GM21515 (cell line): ENCODE measurements at regions not wholly inside any gene's neighbourhood (a gene's known extent, or its start where the extent isn't known, plus 50 kb on each side); places are given as distances from the start of the nearest gene placed in this dataset.
"Not testable (repeated sequence)": the region's sequence is repeated elsewhere in the genome, so short reads cannot be mapped to it uniquely, and the experiment has no call there.

Experiments used
- ATAC-seq: cut with Tn5 transposase; IDR thresholded peaks from one replicate; pipeline ENCODE4 v1.9.1; 2021; ENCODE audit not compliant: unreplicated experiment

DNA sequence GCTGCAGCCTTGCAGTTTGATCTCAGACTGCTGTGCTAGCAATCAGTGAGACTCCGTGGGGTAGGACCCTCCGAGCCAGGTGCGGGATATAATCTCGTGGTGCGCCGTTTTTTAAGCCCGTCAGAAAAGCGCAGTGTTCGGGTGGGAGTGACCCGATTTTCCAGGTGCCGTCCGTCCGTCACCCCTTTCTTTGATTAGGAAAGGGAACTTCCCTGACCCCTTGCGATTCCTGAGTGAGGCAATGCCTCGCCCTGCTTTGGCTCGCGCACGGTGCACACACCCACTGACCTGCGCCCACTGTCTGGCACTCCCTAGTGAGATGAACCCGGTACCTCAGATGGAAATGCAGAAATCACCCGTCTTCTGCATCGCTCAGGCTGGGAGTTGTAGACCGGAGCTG, 203.2 kb downstream of the SNCAIP start:
- not testable (repeated sequence) for ATAC-seq

DNA sequence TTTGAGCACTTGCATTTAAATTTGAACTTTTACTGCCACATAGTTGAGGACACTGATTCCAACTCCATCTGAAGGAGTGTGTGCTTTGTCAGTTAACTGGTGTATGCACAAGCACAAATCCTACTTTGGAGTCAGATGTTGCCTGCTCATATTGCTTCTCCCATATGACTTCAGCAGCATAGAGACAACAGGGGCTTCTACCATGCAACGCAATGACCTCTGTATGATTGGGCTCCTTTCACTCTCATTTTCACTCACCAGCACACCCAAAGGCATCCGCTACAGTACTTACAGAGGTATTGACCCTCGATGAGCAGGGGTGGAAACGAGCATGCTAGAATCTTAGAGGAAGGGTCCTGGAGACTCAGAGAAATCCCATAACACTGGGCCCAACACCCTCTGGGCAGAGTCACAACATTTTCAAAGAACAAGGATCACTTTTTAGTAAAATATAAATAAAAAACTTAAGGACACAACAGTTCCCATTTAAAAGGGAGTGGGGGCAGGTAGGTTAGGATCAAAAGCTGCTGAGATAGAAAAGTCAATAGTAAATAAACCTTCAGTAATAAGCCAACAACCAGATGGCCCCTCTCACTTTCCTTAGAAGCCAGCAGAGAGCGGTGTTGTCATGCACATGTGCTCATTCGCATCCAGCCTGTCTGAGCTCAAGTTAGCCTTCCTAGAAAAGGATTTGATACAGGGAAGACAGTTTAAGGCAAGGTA, 203.8 kb downstream of the SNCAIP start:
- peak; percentile 69 for ATAC-seq

DNA sequence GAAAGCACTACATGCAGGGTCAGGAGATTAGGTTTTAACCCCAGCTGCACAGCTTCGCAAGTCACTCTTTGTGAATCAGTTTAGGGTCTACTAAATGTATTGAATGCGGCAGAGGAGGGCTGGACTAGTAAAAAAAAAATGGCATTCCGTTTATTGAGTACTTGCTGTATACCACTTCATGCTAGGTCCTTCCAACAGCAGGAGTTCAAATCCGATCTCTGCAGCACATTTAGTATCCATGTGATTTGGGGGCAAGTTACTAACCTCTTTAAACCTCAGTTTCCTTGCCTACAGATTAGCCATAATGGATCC, 204.4 kb downstream of the SNCAIP start:
- no peak for ATAC-seq

DNA sequence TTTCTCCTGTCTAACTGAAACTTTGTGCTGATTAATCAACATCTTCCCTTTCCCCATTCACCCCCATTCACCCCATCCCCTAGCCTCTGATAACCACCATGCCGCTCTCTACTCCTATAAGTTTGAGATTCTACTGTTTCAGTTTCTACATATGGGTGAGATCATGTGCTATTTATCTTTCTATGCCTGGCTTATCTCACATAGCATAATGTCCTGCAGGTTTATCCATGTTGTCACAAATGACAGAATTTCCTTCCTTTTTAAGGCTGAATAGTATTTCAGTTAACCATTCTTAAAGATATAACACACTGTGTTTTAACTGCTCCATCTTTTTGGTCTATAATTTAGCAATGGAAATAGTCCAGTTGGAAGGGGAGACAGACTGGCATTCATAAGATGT, 205.1 kb downstream of the SNCAIP start:
- no peak for ATAC-seq

DNA sequence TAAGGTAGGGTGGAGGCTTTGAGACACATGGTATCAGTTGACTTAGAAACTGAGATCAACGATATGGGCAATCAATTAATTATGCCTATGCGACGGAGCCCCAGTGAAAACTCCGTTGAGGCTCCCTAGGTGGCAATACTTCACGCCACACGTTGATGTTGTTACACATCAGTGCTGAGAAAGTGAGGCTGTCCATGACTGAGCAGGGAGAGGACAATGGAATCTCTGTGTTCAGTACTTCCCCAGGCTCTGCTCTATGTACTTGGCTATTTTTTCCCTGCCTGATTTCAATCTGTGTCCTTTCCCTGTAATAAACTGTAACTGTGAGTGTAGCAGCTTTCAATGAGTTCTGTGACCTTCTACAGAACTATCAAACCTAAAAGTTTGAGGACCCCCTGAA, 211.7 kb downstream of the SNCAIP start:
- no peak for ATAC-seq

DNA sequence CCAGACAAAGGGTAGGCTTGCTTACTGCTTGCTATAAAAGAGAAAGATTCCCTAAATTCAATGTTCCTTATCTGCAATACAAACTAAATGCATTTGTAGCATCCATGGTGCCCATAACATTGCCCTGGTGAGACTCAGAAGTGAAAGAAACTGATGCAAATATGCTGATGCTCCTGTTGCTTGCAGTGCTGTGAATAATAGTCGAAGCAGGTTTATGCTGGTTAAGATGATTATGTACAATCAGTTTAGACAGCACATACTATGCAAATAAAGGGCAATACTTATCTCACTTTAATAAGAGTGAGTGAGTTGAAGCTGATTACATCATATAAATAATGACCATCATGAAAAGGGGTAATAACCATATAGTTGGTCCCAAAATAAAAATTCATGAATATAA, 215.5 kb downstream of the SNCAIP start:
- ATAC-seq, result no peak

DNA sequence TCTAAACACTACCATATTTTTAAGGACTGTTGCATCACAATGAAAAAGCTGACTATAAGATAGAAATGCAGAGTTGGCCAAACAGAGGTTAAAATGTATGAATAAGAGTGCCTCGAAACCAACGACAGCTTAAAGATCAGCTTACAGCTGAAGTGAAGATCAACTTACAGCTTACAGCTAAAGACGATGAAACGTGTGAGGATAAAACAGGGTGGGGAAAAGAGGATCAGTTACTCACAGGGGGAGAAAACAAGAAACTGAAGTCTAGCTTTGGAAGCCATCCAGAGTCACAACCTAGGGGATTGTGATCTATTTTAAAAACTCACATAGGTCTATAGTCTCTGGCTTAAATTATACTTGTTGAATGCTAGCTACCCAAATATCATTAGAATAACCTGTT, 220.0 kb downstream of the SNCAIP start:
- ATAC-seq, result no peak

DNA sequence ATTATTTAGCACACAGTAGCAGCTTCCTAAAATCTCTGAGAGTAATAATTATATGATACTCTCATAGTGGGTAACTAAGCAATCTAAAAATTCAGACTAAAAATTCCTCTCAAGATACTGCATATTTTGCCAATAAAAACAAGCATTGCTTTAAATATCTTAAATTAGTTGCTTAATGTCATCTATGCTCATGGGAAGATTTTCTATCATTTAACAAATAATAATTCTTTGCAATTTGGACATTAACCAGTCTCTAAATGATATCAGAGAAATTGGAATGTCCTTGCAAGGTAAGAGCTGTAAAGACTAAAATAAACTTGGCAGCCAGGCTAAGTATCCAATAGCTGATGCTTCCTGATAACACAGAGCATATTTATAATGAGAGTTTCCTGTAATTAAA, 221.8 kb downstream of the SNCAIP start:
- no peak for ATAC-seq

DNA sequence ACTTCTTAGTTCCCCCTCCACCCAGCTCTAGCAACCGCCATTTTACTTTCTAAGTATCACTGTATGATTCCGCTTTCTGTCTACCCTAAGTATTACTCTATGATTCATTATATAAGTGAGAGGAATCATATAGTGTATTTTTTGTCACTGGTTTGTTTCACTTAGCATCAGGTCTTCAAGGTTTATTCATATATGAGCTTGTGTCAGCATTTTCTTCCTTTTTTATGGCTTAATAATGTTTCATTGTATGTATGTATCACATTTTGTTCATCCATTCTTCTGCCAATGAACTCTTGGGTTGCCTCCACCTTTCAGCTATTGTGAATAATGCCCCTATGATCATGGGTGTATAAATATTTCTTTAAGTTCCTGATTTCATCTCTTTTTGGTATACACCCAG, 222.8 kb downstream of the SNCAIP start:
- ATAC-seq, result no peak

DNA sequence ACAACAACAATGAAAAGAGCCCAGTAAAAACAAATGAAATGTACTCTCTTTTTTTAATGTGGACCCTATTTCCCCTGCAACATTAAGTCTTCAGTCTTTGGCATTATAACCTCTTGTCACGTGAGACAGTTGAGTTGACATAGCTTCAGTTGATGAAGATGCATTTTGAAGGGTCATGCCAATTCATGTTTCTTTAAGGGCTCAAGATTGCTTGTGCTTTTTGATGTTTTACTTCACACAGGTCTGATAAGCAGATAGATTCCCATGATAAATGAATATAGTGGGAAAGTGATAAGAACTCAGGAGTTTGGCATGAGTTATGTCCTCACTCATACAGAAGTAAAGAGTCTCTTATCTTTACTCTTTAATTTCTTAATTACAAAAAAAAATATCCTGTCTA, 229.4 kb downstream of the SNCAIP start:
- no peak for ATAC-seq

DNA sequence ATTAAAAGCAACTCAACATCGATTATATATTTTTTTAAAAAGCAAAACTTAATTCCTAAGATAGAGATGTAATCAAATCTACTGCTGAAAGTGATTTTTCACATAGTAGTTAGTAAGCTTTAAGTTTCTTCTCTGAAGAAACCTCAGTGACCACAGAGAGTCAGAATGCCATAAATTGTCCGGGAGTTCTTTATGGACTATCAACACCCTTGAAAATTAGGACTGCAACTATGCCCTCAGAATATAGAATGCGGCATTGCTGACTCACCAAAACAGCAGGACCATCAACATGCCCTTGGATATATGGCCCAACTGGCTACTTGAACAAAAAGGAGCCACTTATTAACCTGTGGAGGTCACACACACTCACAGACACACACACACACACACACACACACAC, 228.9 kb upstream of the SNX2 start:
- ATAC-seq, result no peak

DNA sequence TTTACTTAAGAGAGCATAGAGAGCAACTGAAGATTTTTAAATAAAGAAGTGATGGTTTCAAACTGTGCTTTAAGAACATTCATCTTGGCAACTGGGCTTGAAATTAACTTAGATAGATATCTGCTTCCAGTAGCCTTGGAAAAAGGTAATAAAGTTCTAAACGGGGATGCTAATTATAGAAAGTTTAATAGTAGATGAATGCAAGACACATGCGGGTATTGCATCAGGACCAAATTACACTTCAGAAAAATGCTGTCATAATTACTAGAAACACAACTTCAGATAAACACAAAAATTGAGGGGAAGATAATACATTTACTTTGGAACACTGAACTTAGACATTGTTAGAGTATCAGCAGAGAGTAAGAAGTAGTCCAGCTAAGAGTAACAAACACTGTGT, 227.7 kb upstream of the SNX2 start:
- ATAC-seq, result no peak

DNA sequence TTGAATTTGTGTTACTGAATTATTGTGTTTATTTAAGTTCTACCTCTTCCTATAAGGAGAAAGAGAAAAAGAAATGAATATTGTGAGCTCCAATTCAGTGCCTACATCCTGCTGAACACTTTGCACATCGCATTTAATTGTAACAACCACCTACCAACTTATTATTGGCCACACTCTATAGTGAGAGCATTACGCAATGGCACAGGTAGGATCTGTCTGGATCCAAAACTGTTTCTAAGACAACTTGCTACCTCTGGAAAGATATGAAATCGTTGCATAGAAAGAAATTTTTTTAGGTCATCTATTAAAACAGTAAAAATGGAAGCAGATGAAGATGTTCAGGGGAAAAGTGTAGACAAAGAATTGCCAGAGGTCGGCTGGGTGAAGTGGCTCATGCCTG, 227.2 kb upstream of the SNX2 start:
- ATAC-seq, result no peak

DNA sequence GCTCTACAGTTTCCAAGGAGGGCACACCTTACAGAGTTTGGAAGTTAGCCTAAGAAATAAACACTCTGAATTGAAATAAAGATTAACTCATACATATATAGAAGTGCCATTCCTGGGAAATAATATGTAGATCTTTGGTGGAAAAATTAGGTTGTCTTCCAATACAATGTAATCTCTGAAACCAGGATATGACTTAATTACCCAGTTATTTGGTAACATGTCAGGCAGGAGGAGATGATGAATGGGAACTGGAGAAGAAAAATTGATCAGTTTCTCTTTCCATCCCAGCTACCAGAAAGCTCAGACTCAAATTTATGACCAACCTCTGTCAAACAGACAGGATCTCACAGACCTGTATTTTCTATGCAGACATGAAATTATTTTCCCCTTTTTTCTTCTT, 215.2 kb upstream of the SNX2 start:
- no peak for ATAC-seq

DNA sequence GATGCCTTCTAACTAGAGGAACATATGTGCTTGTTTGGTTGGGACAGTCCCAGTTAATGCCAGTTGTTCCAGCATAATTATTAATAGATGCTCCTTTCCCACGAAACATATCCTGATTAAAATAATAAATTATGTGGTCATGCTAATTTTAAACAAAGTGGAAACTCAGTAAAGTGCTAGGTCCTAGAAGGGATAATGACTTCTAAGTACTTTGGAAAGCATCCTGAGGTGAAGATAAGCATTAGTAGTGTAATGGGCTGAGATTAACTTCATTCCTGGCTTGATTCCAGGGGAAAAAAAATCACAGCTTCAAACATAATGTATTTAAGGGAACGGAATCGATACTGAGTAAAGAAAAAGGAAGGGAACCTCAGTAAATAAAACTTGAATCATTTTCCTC, 213.7 kb upstream of the SNX2 start:
- no peak for ATAC-seq

DNA sequence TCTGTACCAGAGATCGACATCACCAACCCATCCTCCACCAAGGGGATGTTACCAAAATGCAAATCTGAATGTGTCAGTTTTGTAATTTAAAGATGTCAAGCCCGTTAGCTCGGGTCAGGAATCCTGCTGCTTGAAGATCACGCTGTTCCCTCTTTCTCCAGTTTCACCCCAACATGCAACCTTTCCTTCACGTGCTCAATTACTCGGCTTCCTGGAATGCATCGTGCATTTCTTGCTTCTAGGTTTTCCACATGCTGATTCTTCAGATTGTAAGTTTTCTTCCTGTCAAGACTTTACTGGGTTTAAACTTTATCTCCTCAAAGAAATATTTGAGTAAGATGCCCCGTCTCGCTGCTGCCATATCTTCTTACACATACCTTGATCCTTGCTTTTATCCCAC, 209.5 kb upstream of the SNX2 start:
- ATAC-seq, result no peak

DNA sequence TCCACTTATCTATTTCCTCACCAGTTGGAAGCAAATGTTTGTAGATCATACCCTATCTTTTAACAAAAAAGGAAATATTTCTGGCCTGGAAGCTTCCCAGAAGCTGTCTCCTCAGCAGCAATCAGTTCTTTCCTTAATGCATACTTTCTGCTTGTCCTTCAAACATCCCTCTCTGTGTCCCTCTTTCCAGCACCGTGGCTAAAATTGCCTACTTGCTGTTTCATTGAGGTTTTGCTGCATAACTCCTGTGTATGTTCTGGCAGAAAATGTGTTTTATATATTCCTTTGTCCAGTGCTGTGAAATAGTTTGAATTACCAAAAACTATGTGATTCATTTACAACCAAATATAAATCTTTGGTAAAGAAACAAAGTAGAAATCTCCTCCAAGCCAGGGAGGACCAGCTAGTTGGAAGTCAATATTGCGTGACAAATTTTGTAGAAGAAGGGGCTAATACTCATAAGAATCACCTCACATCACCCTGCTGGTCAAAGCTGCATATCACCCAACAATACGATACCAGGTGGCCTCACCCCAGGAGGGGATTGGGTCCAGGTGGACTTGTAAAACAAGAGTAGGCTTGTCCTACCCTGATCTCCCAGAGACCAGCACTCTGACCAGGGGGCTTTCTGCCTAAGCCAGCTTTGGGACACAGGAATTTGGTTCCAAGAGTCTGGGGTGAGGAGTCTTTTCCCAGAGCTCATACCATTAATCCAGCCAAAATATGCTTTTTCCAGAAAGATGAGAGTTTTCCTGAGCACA, 198.4 kb upstream of the SNX2 start:
- no peak for ATAC-seq

DNA sequence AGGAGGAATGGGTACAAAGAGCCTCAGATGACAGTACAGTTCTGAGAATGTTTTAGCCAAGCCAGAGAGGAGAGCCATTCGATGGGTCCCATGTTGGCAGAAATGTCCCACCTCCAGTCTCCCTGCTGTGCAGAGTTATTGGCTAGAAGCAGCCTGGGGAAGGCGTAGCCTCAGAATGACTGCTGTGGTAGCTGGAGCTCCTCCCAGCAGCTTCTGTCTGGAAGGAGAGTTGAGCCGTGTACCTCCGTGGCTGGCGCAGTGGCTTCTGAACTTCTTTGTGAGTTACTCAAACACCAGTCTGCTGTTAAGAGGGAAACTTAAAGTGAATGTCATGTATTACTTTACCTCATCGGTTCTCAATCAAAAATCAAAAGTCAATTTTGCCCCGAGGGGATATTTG, 193.3 kb upstream of the SNX2 start:
- no peak for ATAC-seq

DNA sequence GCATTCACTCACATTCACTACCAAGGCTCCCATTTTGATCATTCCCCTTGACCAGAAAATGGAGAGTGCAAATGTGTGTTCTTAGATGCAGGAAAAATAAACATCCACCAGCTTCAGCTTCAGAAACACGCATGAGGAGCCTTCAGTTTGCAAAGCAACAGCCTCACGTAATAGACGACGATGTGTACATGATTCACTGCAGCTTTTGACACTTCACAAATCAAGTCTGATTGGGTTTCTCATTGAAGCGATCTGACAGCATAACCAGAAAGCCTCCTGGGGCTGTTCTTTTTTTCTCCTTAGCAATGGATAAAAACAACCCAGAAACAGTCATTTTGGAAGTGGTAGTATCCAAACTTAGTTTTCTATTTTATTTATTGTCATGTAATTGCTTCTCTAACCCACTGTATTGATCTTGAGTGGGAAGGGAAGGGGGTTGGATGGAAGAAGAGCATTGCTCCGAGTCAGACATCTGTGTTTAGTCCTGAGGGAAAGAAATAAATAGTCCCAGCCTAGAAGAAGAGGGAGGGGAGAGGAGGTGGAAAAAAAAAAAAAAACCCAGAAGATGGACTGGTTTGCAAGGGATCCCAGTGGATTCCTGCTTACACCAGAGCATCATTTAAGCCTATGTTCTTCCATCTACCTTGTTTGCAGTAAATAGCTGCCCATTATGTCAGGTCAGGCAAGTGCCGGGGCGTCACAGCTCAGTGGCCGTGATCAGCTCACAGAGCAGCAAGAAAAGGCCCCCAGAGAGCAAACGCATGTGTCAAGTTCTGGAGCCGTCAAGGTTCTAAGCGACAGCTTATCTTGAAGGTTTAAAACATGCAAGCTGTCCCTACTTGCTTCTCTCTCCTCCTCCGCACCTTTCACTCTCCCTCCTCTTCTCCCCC, 190.2 kb upstream of the SNX2 start:
- no peak for ATAC-seq

DNA sequence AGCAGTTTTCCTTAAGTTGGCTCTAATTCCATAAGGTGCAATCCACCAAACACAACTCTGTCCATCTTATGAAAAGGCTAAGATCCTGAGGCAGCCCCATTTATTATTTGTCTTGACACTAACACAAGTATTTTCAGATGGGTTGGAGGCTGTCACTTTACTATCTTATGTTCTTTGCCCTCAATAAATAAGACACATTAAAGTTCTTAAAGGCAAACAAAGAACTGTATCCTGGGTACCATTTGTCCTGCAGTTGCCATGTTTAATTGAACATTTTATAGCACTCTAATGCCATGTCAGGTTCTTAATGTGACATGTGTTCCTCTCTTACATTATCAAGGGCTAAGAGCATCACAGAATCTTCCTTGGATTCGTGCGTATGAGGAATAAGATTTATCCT, 189.5 kb upstream of the SNX2 start:
- no peak for ATAC-seq

DNA sequence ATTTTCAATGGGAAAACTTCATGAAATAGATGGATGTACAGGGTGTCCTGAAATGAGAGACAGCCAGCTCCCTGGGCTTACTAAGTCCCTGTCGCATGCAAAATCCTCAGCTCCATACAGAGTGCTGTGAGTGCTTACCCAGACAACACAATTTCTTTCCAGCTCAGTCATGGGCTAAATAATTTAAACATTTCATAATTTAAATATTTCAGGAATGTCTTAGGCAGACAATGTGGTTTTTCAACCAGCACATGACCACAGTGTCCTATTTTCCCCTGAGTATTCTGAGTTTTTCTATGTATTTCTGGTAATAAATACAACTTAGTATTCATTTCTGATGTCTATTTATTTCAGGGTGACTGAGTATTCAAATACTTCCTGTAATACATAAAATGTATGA, 188.5 kb upstream of the SNX2 start:
- no peak for ATAC-seq

DNA sequence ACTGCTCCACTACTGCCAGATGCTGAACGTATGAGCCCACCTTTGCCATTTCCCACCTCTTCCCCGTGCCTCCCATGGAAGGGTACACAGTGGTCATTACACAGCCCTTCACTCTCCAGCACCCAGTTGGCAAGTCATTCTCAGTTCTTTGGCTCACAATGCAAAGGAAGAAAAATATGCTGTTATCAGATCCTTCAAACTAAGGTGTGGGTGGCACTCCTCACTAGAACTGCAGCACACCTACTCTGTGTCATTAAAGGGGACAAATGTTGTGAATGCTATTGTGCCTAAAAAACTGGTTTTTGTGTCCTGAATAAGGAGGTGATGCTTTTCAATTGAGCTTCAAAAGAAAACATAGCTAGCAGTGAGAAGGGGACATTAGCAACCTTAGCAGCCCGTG, 183.1 kb upstream of the SNX2 start:
- no peak for ATAC-seq
